ENCODE measurements at regions not wholly inside any gene's neighbourhood (a gene's known extent, or its start where the extent isn't known, plus 50 kb on each side); places are given as distances from the start of the nearest gene placed in this dataset.
"Not testable (repeated sequence)": the region's sequence is repeated elsewhere in the genome, so short reads cannot be mapped to it uniquely, and the experiment has no call there.

DNA sequence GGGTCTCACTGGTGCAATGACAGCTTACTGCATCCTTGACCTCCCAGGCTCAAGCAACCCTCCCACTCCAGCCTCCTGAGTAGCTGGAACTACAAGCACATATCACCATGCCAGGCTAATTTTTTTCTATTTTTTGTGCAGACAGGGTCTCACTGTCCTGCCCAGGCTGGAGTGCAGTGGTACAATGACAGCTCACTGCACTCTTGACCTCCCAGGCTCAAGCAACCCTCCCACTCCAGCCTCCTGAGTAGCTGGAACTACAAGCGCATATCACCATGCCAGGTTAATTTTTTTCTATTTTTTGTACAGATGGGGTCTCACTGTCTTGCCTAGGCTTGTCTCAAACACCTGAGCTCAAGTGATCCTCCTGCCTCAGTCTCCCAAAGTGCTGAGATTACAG, 74.0 kb downstream of the GASK1B start:
- CTCF ChIA-PET = no interaction called here

GRCh38 chr4:158094413-158095134, 78.3 kb downstream of the GASK1B start:
- Histone ChIP-seq H3K4me1 (ENCODE audit: control extremely low read depth in 1 of 4, control insufficient read depth in 4 of 4, insufficient read depth in 4 of 4, low read length in 3 of 4) (no peaks in the 10 kb centered on the region), H3K27me3 (replicated peaks in 2 of 5; ENCODE audit: control insufficient read depth in 4 of 5, insufficient read depth in 5 of 5, low read length in 4 of 5) (no peaks in the 10 kb centered on the region), H3K9me3 (ENCODE audit: control extremely low read depth in 1 of 5, control insufficient read depth in 4 of 5, insufficient read depth in 2 of 5, low read depth in 1 of 5, low read length in 4 of 5) (peaks cover 0 to 1% (median 0%) of the 10 kb centered on the region in 5 experiments), H3K27ac (ENCODE audit: insufficient read depth in 1 of 2, low read depth in 1 of 2, low read length in 2 of 2, poor library complexity in 1 of 2, severe bottlenecking in 2 of 2) (no peak overlapping the region), H3K36me3 (ENCODE audit: control insufficient read depth in 4 of 4, insufficient read depth in 4 of 4, low read length in 3 of 4) (no peaks in the 10 kb centered on the region), H3K4me3 (ENCODE audit: control insufficient read depth in 1 of 7, extremely low read depth in 1 of 7, insufficient read depth in 4 of 7, low read depth in 2 of 7, low read length in 6 of 7) (no peak overlapping the region)
- DNase-seq = no peak
- 100% methylated on average over 1 of the region's 1 CpG for WGBS (ENCODE audit: insufficient coverage)
- CTCF ChIA-PET = interaction anchor here (0.9 kb wide), 1 partner anchor 89 kb away, joined by 3 read pairs; no protein-coding TSS in a partner anchor
- POLR2A ChIA-PET = no interaction called here

More for the DNA sequence above, 74.0 kb downstream of the GASK1B start:
- POLR2A ChIA-PET = no interaction called here
- Histone ChIP-seq H3K4me1 (ENCODE audit: control extremely low read depth in 1 of 4, control insufficient read depth in 4 of 4, insufficient read depth in 4 of 4, low read length in 3 of 4) (no peaks in the 10 kb centered on the region), H3K27me3 (replicated peaks in 2 of 5; ENCODE audit: control insufficient read depth in 4 of 5, insufficient read depth in 5 of 5, low read length in 4 of 5) (no peaks in the 10 kb centered on the region), H3K27ac (ENCODE audit: insufficient read depth in 1 of 2, low read depth in 1 of 2, low read length in 2 of 2, poor library complexity in 1 of 2, severe bottlenecking in 2 of 2) (no peak overlapping the region), H3K4me3 (ENCODE audit: control insufficient read depth in 1 of 7, extremely low read depth in 1 of 7, insufficient read depth in 4 of 7, low read depth in 2 of 7, low read length in 6 of 7) (no peak overlapping the region), H3K9me3 (ENCODE audit: control extremely low read depth in 1 of 5, control insufficient read depth in 4 of 5, insufficient read depth in 2 of 5, low read depth in 1 of 5, low read length in 4 of 5) (peaks cover 0 to 1% (median 0%) of the 10 kb centered on the region in 5 experiments), H3K36me3 (ENCODE audit: control insufficient read depth in 4 of 4, insufficient read depth in 4 of 4, low read length in 3 of 4) (no peaks in the 10 kb centered on the region)
- no peak for DNase-seq
- 100% methylated on average over 1 of the region's 1 CpG for WGBS (ENCODE audit: insufficient coverage)

- ChIA-PET POLR2A (no interaction called here), CTCF (no interaction called here)
- no peak for DNase-seq
- H3K27ac ChIP-seq (ENCODE audit: insufficient read depth in 1 of 2, low read depth in 1 of 2, low read length in 2 of 2, poor library complexity in 1 of 2, severe bottlenecking in 2 of 2) = no peak overlapping the region
- H3K9me3 ChIP-seq (ENCODE audit: control extremely low read depth in 1 of 5, control insufficient read depth in 4 of 5, insufficient read depth in 2 of 5, low read depth in 1 of 5, low read length in 4 of 5) = no peaks in the 10 kb centered on the region
- no peaks in the 10 kb centered on the region for H3K4me1 ChIP-seq (ENCODE audit: control extremely low read depth in 1 of 4, control insufficient read depth in 4 of 4, insufficient read depth in 4 of 4, low read length in 3 of 4)
- no peak overlapping the region for H3K4me3 ChIP-seq (ENCODE audit: control insufficient read depth in 1 of 7, extremely low read depth in 1 of 7, insufficient read depth in 4 of 7, low read depth in 2 of 7, low read length in 6 of 7)
- H3K36me3 ChIP-seq (ENCODE audit: control insufficient read depth in 4 of 4, insufficient read depth in 4 of 4, low read length in 3 of 4) = no peaks in the 10 kb centered on the region
- H3K27me3 ChIP-seq (replicated peaks in 2 of 5; ENCODE audit: control insufficient read depth in 4 of 5, insufficient read depth in 5 of 5, low read length in 4 of 5) = no peaks in the 10 kb centered on the region
Measured at GRCh38 chr4:158090323-158090722, 82.5 kb downstream of the GASK1B start.

GRCh38 chr4:158089897-158090296, 82.9 kb downstream of the GASK1B start:
- H3K4me3 ChIP-seq (ENCODE audit: control insufficient read depth in 1 of 7, extremely low read depth in 1 of 7, insufficient read depth in 4 of 7, low read depth in 2 of 7, low read length in 6 of 7); CTCF ChIA-PET; H3K4me1 ChIP-seq (ENCODE audit: control extremely low read depth in 1 of 4, control insufficient read depth in 4 of 4, insufficient read depth in 4 of 4, low read length in 3 of 4); H3K9me3 ChIP-seq (ENCODE audit: control extremely low read depth in 1 of 5, control insufficient read depth in 4 of 5, insufficient read depth in 2 of 5, low read depth in 1 of 5, low read length in 4 of 5); H3K36me3 ChIP-seq (ENCODE audit: control insufficient read depth in 4 of 4, insufficient read depth in 4 of 4, low read length in 3 of 4); POLR2A ChIA-PET; DNase-seq; H3K27ac ChIP-seq (ENCODE audit: insufficient read depth in 1 of 2, low read depth in 1 of 2, low read length in 2 of 2, poor library complexity in 1 of 2, severe bottlenecking in 2 of 2); H3K27me3 ChIP-seq (replicated peaks in 2 of 5; ENCODE audit: control insufficient read depth in 4 of 5, insufficient read depth in 5 of 5, low read length in 4 of 5): not testable (repeated sequence)
- 96% methylated on average over 13 of the region's 21 CpGs for WGBS (ENCODE audit: insufficient coverage)

GRCh38 chr4:158080354-158080753, 92.5 kb downstream of the GASK1B start:
- no peaks in the 10 kb centered on the region for H3K4me1 ChIP-seq (ENCODE audit: control extremely low read depth in 1 of 4, control insufficient read depth in 4 of 4, insufficient read depth in 4 of 4, low read length in 3 of 4)
- no peaks in the 10 kb centered on the region for H3K36me3 ChIP-seq (ENCODE audit: control insufficient read depth in 4 of 4, insufficient read depth in 4 of 4, low read length in 3 of 4)
- H3K9me3 ChIP-seq (ENCODE audit: control extremely low read depth in 1 of 5, control insufficient read depth in 4 of 5, insufficient read depth in 2 of 5, low read depth in 1 of 5, low read length in 4 of 5) = no peaks in the 10 kb centered on the region
- ChIA-PET CTCF (no interaction called here), POLR2A (no interaction called here)
- DNase-seq = no peak
- 100% methylated on average over 3 of the region's 3 CpGs for WGBS (ENCODE audit: insufficient coverage)
- H3K27me3 ChIP-seq (replicated peaks in 2 of 5; ENCODE audit: control insufficient read depth in 4 of 5, insufficient read depth in 5 of 5, low read length in 4 of 5) = no peaks in the 10 kb centered on the region
- H3K27ac ChIP-seq (ENCODE audit: insufficient read depth in 1 of 2, low read depth in 1 of 2, low read length in 2 of 2, poor library complexity in 1 of 2, severe bottlenecking in 2 of 2) = no peak overlapping the region
- H3K4me3 ChIP-seq (ENCODE audit: control insufficient read depth in 1 of 7, extremely low read depth in 1 of 7, insufficient read depth in 4 of 7, low read depth in 2 of 7, low read length in 6 of 7) = no peak overlapping the region

DNA sequence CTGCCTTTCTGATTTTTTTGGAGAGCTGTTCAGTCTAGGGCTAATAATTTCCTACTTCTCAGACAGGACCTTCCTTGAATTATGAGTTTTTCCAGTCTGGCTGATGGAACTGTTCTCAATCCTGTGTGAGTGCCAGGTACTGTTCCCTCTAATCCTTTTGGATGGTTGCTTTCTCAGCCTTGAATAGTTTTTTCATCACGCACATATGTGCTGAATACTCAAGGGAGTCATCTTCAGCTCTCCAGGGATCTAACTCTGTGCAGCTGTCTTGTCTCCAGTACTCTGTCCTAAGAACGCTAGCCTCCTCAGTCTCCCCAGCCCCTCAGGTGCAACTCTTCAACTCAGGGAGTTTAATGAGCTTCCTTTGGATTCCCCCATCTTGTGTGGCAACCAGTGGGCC, 93.2 kb downstream of the GASK1B start:
- 100% methylated on average over 1 of the region's 2 CpGs for WGBS (ENCODE audit: insufficient coverage)
- CTCF ChIA-PET = no interaction called here
- DNase-seq = no peak
- Histone ChIP-seq H3K27me3 (replicated peaks in 2 of 5; ENCODE audit: control insufficient read depth in 4 of 5, insufficient read depth in 5 of 5, low read length in 4 of 5) (no peaks in the 10 kb centered on the region), H3K27ac (ENCODE audit: insufficient read depth in 1 of 2, low read depth in 1 of 2, low read length in 2 of 2, poor library complexity in 1 of 2, severe bottlenecking in 2 of 2) (no peak overlapping the region), H3K9me3 (ENCODE audit: control extremely low read depth in 1 of 5, control insufficient read depth in 4 of 5, insufficient read depth in 2 of 5, low read depth in 1 of 5, low read length in 4 of 5) (no peaks in the 10 kb centered on the region), H3K4me1 (ENCODE audit: control extremely low read depth in 1 of 4, control insufficient read depth in 4 of 4, insufficient read depth in 4 of 4, low read length in 3 of 4) (no peaks in the 10 kb centered on the region), H3K4me3 (ENCODE audit: control insufficient read depth in 1 of 7, extremely low read depth in 1 of 7, insufficient read depth in 4 of 7, low read depth in 2 of 7, low read length in 6 of 7) (no peak overlapping the region), H3K36me3 (ENCODE audit: control insufficient read depth in 4 of 4, insufficient read depth in 4 of 4, low read length in 3 of 4) (no peaks in the 10 kb centered on the region)
- POLR2A ChIA-PET = no interaction called here

- 94% methylated on average over 2 of the region's 2 CpGs for WGBS (ENCODE audit: insufficient coverage)
- Histone ChIP-seq H3K27me3 (replicated peaks in 2 of 5; ENCODE audit: control insufficient read depth in 4 of 5, insufficient read depth in 5 of 5, low read length in 4 of 5) (no peaks in the 10 kb centered on the region), H3K27ac (ENCODE audit: insufficient read depth in 1 of 2, low read depth in 1 of 2, low read length in 2 of 2, poor library complexity in 1 of 2, severe bottlenecking in 2 of 2) (no peak overlapping the region), H3K9me3 (ENCODE audit: control extremely low read depth in 1 of 5, control insufficient read depth in 4 of 5, insufficient read depth in 2 of 5, low read depth in 1 of 5, low read length in 4 of 5) (no peaks in the 10 kb centered on the region), H3K36me3 (ENCODE audit: control insufficient read depth in 4 of 4, insufficient read depth in 4 of 4, low read length in 3 of 4) (no peaks in the 10 kb centered on the region), H3K4me1 (ENCODE audit: control extremely low read depth in 1 of 4, control insufficient read depth in 4 of 4, insufficient read depth in 4 of 4, low read length in 3 of 4) (no peaks in the 10 kb centered on the region), H3K4me3 (ENCODE audit: control insufficient read depth in 1 of 7, extremely low read depth in 1 of 7, insufficient read depth in 4 of 7, low read depth in 2 of 7, low read length in 6 of 7) (no peak overlapping the region)
- ChIA-PET CTCF (no interaction called here), POLR2A (no interaction called here)
- no peak for DNase-seq
Measured at GRCh38 chr4:158077835-158078234, 95.0 kb downstream of the GASK1B start.

Data from common myeloid progenitor, CD34-positive (primary cell).